Type B pancreatic cell (in vitro differentiated cells): ENCODE measurements at regions not wholly inside any gene's neighbourhood (a gene's known extent, or its start where the extent isn't known, plus 50 kb on each side); places are given as distances from the start of the nearest gene placed in this dataset.

Experiments used
- DNase-seq: peaks from one replicate; pipeline ENCODE4 v3.0.0; 2021; ENCODE audit warnings: mixed read lengths; ENCODE audit not compliant: unreplicated experiment; ENCODE audit errors: extremely low spot score
- H3K27ac Mint-ChIP-seq: 2 replicates; pipeline ENCODE4 v1.8.0; 2021; ENCODE audit warnings: mild to moderate bottlenecking, mixed read lengths
- H3K27me3 Mint-ChIP-seq: 2 replicates; pipeline ENCODE4 v1.8.0; 2021; ENCODE audit warnings: mixed read lengths
- H3K36me3 Mint-ChIP-seq: 2 replicates; pipeline ENCODE4 v1.8.0; 2021; ENCODE audit warnings: mixed read lengths
- H3K4me1 Mint-ChIP-seq: one replicate; pipeline ENCODE4 v1.8.0; 2021; ENCODE audit warnings: mixed read lengths; ENCODE audit not compliant: unreplicated experiment
- H3K4me3 Mint-ChIP-seq: 2 replicates; pipeline ENCODE4 v1.8.0; 2021; ENCODE audit warnings: mild to moderate bottlenecking, mixed read lengths
- H3K9me3 Mint-ChIP-seq: 2 replicates; pipeline ENCODE4 v1.8.0; 2021; ENCODE audit warnings: mixed read lengths
- CTCF ChIP-seq: fragments of 200-600 bp; sonication (generic); conservative IDR thresholded peaks from 2 replicates; pipeline ENCODE4 v1.5.0; 2021; ENCODE audit warnings: antibody characterized with exemption, mild to moderate bottlenecking

- no peak for DNase-seq
- Mint-ChIP-seq H3K27me3 (peaks cover 42% of the 10 kb centered on the region), H3K4me3 (no peak overlapping the region), H3K4me1 (peaks cover 27% of the 10 kb centered on the region), H3K36me3 (no peaks in the 10 kb centered on the region), H3K9me3 (no peaks in the 10 kb centered on the region), H3K27ac (no peak overlapping the region)
- no peak for TF ChIP-seq CTCF
Observed at GRCh38 chr7:132072873-132073272, 503.4 kb downstream of the PLXNA4 start.

GRCh38 chr7:132072165-132072564 is 504.1 kb downstream of the PLXNA4 start:
- peaks cover 30% of the 10 kb centered on the region for H3K4me1 Mint-ChIP-seq
- H3K27me3 Mint-ChIP-seq, result peaks cover 40% of the 10 kb centered on the region
- H3K36me3 Mint-ChIP-seq, result no peaks in the 10 kb centered on the region
- no peak for TF ChIP-seq CTCF
- no peak for DNase-seq
- no peaks in the 10 kb centered on the region for H3K9me3 Mint-ChIP-seq
- no peak overlapping the region for H3K27ac Mint-ChIP-seq
- H3K4me3 Mint-ChIP-seq, result no peak overlapping the region

- peaks cover 28% of the 10 kb centered on the region for H3K4me1 Mint-ChIP-seq
- H3K9me3 Mint-ChIP-seq, result no peaks in the 10 kb centered on the region
- H3K4me3 Mint-ChIP-seq, result no peak overlapping the region
- H3K36me3 Mint-ChIP-seq, result no peaks in the 10 kb centered on the region
- no peak for DNase-seq
- H3K27ac Mint-ChIP-seq, result no peak overlapping the region
- no peak for TF ChIP-seq CTCF
- peaks cover 31% of the 10 kb centered on the region for H3K27me3 Mint-ChIP-seq
Observed at GRCh38 chr7:132069306-132069705, 507.0 kb downstream of the PLXNA4 start.

- H3K4me1 Mint-ChIP-seq, result peaks cover 20% of the 10 kb centered on the region
- H3K36me3 Mint-ChIP-seq, result no peaks in the 10 kb centered on the region
- H3K27me3 Mint-ChIP-seq, result peaks cover 29% of the 10 kb centered on the region
- H3K9me3 Mint-ChIP-seq, result no peaks in the 10 kb centered on the region
- no peak overlapping the region for H3K27ac Mint-ChIP-seq
- DNase-seq, result no peak
- no peak for TF ChIP-seq CTCF
- H3K4me3 Mint-ChIP-seq, result no peak overlapping the region
Observed at GRCh38 chr7:132066761-132067171, 509.5 kb downstream of the PLXNA4 start.

- peaks cover 28% of the 10 kb centered on the region for H3K27me3 Mint-ChIP-seq
- no peak overlapping the region for H3K4me3 Mint-ChIP-seq
- peaks cover 20% of the 10 kb centered on the region for H3K4me1 Mint-ChIP-seq
- H3K9me3 Mint-ChIP-seq, result no peaks in the 10 kb centered on the region
- H3K36me3 Mint-ChIP-seq, result no peaks in the 10 kb centered on the region
- no peak for TF ChIP-seq CTCF
- H3K27ac Mint-ChIP-seq, result no peak overlapping the region
- DNase-seq, result no peak
Observed at GRCh38 chr7:132065989-132066603, 509.7 kb upstream of the PODXL start.
